ENCODE measurements at regions not wholly inside any gene's neighbourhood (a gene's known extent, or its start where the extent isn't known, plus 50 kb on each side); places are given as distances from the start of the nearest gene placed in this dataset.
"Not testable (repeated sequence)": the region's sequence is repeated elsewhere in the genome, so short reads cannot be mapped to it uniquely, and the experiment has no call there.

GRCh38 chr1:96130432-96130831, 591.2 kb upstream of the PTBP2 start:
- Histone ChIP-seq H4K20me1 (no peaks in the 10 kb centered on the region), H3K4me3 (no peak overlapping the region), H3K36me3 (no peaks in the 10 kb centered on the region), H3K9ac (no peak overlapping the region), H3K4me2 (no peak overlapping the region), H3K9me3 (no peaks in the 10 kb centered on the region), H3K27ac (no peak overlapping the region), H3K4me1 (no peaks in the 10 kb centered on the region), H3K27me3 (no peaks in the 10 kb centered on the region)
- TF ChIP-seq Cebpa-rat (IDR thresholded peaks at IDR 0.05): no peak

- Histone ChIP-seq H3K4me1 (no peaks in the 10 kb centered on the region), H3K9me3 (no peaks in the 10 kb centered on the region), H3K4me3 (no peak overlapping the region), H4K20me1 (no peaks in the 10 kb centered on the region), H3K9ac (no peak overlapping the region), H3K27ac (no peak overlapping the region), H3K36me3 (no peaks in the 10 kb centered on the region), H3K4me2 (no peak overlapping the region), H3K27me3 (no peaks in the 10 kb centered on the region)
- no peak for TF ChIP-seq Cebpa-rat (IDR thresholded peaks at IDR 0.05)
These were observed 576.9 kb upstream of the PTBP2 start for GRCh38 chr1:96144636-96145035.

GRCh38 chr1:96145492-96145891, 576.1 kb upstream of the PTBP2 start:
- Histone ChIP-seq H4K20me1 (no peaks in the 10 kb centered on the region), H3K9ac (no peak overlapping the region), H3K4me2 (no peak overlapping the region), H3K4me1 (no peaks in the 10 kb centered on the region), H3K36me3 (no peaks in the 10 kb centered on the region), H3K9me3 (no peaks in the 10 kb centered on the region), H3K27me3 (no peaks in the 10 kb centered on the region), H3K27ac (no peak overlapping the region), H3K4me3 (no peak overlapping the region)
- TF ChIP-seq Cebpa-rat (IDR thresholded peaks at IDR 0.05): no peak

- H3K4me1 ChIP-seq, H3K27ac ChIP-seq, H3K4me2 ChIP-seq, H3K4me3 ChIP-seq, H4K20me1 ChIP-seq, H3K36me3 ChIP-seq, H3K9ac ChIP-seq, H3K27me3 ChIP-seq: not testable (repeated sequence)
- H3K9me3 ChIP-seq: peaks cover 15% of the 10 kb centered on the region
These were observed 568.6 kb upstream of the PTBP2 start for GRCh38 chr1:96152957-96153356.

GRCh38 chr1:96157101-96157500, 564.5 kb upstream of the PTBP2 start:
- TF ChIP-seq Cebpa-rat (IDR thresholded peaks at IDR 0.05): no peak
- Histone ChIP-seq H4K20me1 (no peaks in the 10 kb centered on the region), H3K4me2 (no peak overlapping the region), H3K4me1 (no peaks in the 10 kb centered on the region), H3K27ac (no peak overlapping the region), H3K27me3 (no peaks in the 10 kb centered on the region), H3K36me3 (no peaks in the 10 kb centered on the region), H3K9me3 (peaks cover 15% of the 10 kb centered on the region), H3K4me3 (no peak overlapping the region), H3K9ac (no peak overlapping the region)

- Histone ChIP-seq H3K4me1 (no peaks in the 10 kb centered on the region), H3K27ac (no peak overlapping the region), H3K36me3 (no peaks in the 10 kb centered on the region), H3K4me2 (no peak overlapping the region), H3K9ac (no peak overlapping the region), H4K20me1 (no peaks in the 10 kb centered on the region), H3K4me3 (no peak overlapping the region), H3K27me3 (no peaks in the 10 kb centered on the region), H3K9me3 (no peaks in the 10 kb centered on the region)
- TF ChIP-seq Cebpa-rat (IDR thresholded peaks at IDR 0.05): no peak
These were observed 562.2 kb upstream of the PTBP2 start for GRCh38 chr1:96159379-96159778.

GRCh38 chr1:96164053-96164452, 557.5 kb upstream of the PTBP2 start:
- Histone ChIP-seq H3K27me3 (no peaks in the 10 kb centered on the region), H3K36me3 (no peaks in the 10 kb centered on the region), H3K27ac (no peak overlapping the region), H3K4me2 (no peak overlapping the region), H4K20me1 (no peaks in the 10 kb centered on the region), H3K9ac (no peak overlapping the region), H3K4me3 (no peak overlapping the region), H3K4me1 (no peaks in the 10 kb centered on the region), H3K9me3 (no peaks in the 10 kb centered on the region)
- TF ChIP-seq Cebpa-rat (IDR thresholded peaks at IDR 0.05): no peak

- H3K9me3 ChIP-seq: no peaks in the 10 kb centered on the region
- no peaks in the 10 kb centered on the region for H3K36me3 ChIP-seq
- no peak overlapping the region for H3K4me2 ChIP-seq
- H3K4me3 ChIP-seq: no peak overlapping the region
- H3K27me3 ChIP-seq: no peaks in the 10 kb centered on the region
- TF ChIP-seq Cebpa-rat (IDR thresholded peaks at IDR 0.05): no peak
- no peak overlapping the region for H3K27ac ChIP-seq
- no peaks in the 10 kb centered on the region for H3K4me1 ChIP-seq
- no peaks in the 10 kb centered on the region for H4K20me1 ChIP-seq
- no peak overlapping the region for H3K9ac ChIP-seq
These were observed 543.5 kb upstream of the PTBP2 start for GRCh38 chr1:96178053-96178452.

- Histone ChIP-seq H3K4me1 (no peaks in the 10 kb centered on the region), H3K9ac (no peak overlapping the region), H3K36me3 (no peaks in the 10 kb centered on the region), H3K27ac (no peak overlapping the region), H3K9me3 (no peaks in the 10 kb centered on the region), H4K20me1 (no peaks in the 10 kb centered on the region), H3K4me3 (no peak overlapping the region), H3K4me2 (no peak overlapping the region), H3K27me3 (no peaks in the 10 kb centered on the region)
- no peak for TF ChIP-seq Cebpa-rat (IDR thresholded peaks at IDR 0.05)
These were observed 538.1 kb upstream of the PTBP2 start for GRCh38 chr1:96183485-96183884.

- H3K27me3 ChIP-seq: no peaks in the 10 kb centered on the region
- no peak overlapping the region for H3K9ac ChIP-seq
- no peaks in the 10 kb centered on the region for H3K4me1 ChIP-seq
- H3K27ac ChIP-seq: no peak overlapping the region
- H3K4me3 ChIP-seq: no peak overlapping the region
- no peaks in the 10 kb centered on the region for H3K36me3 ChIP-seq
- no peak overlapping the region for H3K4me2 ChIP-seq
- H4K20me1 ChIP-seq: no peaks in the 10 kb centered on the region
- no peak for TF ChIP-seq Cebpa-rat (IDR thresholded peaks at IDR 0.05)
- H3K9me3 ChIP-seq: no peaks in the 10 kb centered on the region
These were observed 537.7 kb upstream of the PTBP2 start for GRCh38 chr1:96183928-96184327.

- Histone ChIP-seq H3K4me2 (no peak overlapping the region), H3K4me1 (no peaks in the 10 kb centered on the region), H3K27me3 (no peaks in the 10 kb centered on the region), H3K4me3 (no peak overlapping the region), H3K9me3 (no peaks in the 10 kb centered on the region), H4K20me1 (no peaks in the 10 kb centered on the region), H3K27ac (no peak overlapping the region), H3K36me3 (no peaks in the 10 kb centered on the region), H3K9ac (no peak overlapping the region)
- TF ChIP-seq Cebpa-rat (IDR thresholded peaks at IDR 0.05): no peak
These were observed 536.4 kb upstream of the PTBP2 start for GRCh38 chr1:96185181-96185580.
